Activated T-cell treated with anti-CD3 and anti-CD28 coated beads, Interleukin-2, amount 50 U/mL, for 24 hours (primary cell): ENCODE measurements at regions not wholly inside any gene's neighbourhood (a gene's known extent, or its start where the extent isn't known, plus 50 kb on each side); places are given as distances from the start of the nearest gene placed in this dataset.
"Not testable (repeated sequence)": the region's sequence is repeated elsewhere in the genome, so short reads cannot be mapped to it uniquely, and the experiment has no call there.

Experiments used
- DNase-seq: peaks from one replicate; pipeline ENCODE4 v3.0.0-alpha.2; 2020
- H3K27ac Mint-ChIP-seq: 2 replicates; pipeline ENCODE4 v1.8.0; 2020; ENCODE audit warnings: mild to moderate bottlenecking, mixed read lengths
- H3K27me3 Mint-ChIP-seq: 2 replicates; pipeline ENCODE4 v1.8.0; 2020; ENCODE audit warnings: mixed read lengths
- H3K36me3 Mint-ChIP-seq: 2 replicates; pipeline ENCODE4 v1.8.0; 2020; ENCODE audit warnings: low read depth, mixed read lengths
- H3K4me1 Mint-ChIP-seq: 2 replicates; pipeline ENCODE4 v1.8.0; 2020; ENCODE audit warnings: low read depth, mixed read lengths
- H3K4me3 Mint-ChIP-seq: 2 replicates; pipeline ENCODE4 v1.8.0; 2020; ENCODE audit warnings: mild to moderate bottlenecking, moderate library complexity, mixed read lengths
- H3K9me3 Mint-ChIP-seq: 2 replicates; pipeline ENCODE4 v1.8.0; 2020; ENCODE audit warnings: mixed read lengths

DNA sequence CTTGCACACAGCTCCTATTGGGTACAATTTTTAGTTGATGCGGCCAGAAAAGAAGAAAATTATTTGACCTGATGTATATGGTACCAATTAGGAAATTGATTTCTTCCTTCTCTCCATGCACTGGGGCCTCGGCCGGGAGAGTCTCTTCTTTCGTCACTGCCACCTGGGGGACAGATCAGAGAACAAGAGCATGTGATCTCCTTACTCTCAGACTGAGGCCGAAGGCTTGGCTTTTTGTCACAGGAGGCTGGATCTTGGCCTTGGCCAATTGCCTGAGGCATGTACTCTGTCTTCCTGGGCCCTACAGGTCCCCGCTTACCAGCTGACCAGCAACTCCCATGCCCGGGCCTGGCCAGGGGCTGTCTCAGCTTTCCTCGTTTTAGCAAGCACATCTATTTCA lies 330.3 kb downstream of the KLF13 start:
- H3K4me1 Mint-ChIP-seq, H3K9me3 Mint-ChIP-seq, DNase-seq, H3K27ac Mint-ChIP-seq, H3K36me3 Mint-ChIP-seq, H3K27me3 Mint-ChIP-seq, H3K4me3 Mint-ChIP-seq: not testable (repeated sequence)

- Mint-ChIP-seq H3K36me3 (no peaks in the 10 kb centered on the region), H3K4me1 (no peaks in the 10 kb centered on the region), H3K4me3 (no peak overlapping the region), H3K9me3 (peaks cover 3% of the 10 kb centered on the region), H3K27me3 (peaks cover 10% of the 10 kb centered on the region), H3K27ac (no peak overlapping the region)
- DNase-seq = no peak
These were observed 334.2 kb downstream of the KLF13 start for GRCh38 chr15:31660816-31661215.

GRCh38 chr15:31665732-31666131 lies 339.1 kb downstream of the KLF13 start:
- H3K4me3 Mint-ChIP-seq, H3K27ac Mint-ChIP-seq: not testable (repeated sequence)

DNA sequence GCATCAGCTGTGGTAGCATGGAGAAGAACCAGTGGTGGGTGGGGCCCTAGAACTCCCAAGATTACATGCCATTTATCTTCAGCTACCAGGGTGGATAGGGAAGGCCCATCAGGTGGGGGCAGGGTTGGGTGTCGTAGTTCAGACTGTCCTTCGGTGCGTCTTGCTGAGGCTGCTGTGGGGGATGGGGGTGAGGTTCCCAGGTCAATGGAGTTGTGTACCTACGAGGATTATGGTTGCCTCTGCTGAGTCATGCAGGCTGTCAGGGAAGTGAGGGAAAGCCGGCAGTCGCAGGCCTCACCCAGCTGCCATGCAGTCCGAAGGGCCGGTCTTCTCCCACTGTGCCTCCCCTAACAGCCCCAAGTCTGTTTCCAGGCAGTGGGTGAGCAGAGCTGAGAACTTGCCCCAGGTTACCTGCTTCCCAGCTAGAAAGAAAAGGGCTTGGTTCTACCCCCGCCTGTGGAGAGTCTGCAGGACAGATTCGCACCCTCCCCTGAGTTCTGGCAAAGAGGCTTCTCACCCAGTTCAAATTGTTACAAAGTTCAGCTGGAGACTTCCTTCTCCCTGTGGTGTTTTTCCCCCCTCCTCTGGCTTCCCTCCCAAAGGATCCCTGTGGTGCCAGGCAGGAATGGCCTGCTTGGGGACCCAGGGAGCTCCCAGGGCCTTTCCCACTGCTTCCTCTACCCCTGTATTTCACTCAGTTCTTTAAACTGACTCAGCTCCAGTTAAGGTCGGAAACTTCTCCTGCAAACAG lies 342.7 kb downstream of the KLF13 start:
- H3K9me3 Mint-ChIP-seq, H3K36me3 Mint-ChIP-seq, H3K4me3 Mint-ChIP-seq, H3K27ac Mint-ChIP-seq, DNase-seq, H3K4me1 Mint-ChIP-seq: not testable (repeated sequence)
- peaks cover 44% of the 10 kb centered on the region for H3K27me3 Mint-ChIP-seq

More at GRCh38 chr15:31665732-31666131, 339.1 kb downstream of the KLF13 start:
- H3K9me3 Mint-ChIP-seq, DNase-seq, H3K36me3 Mint-ChIP-seq, H3K4me1 Mint-ChIP-seq: not testable (repeated sequence)
- H3K27me3 Mint-ChIP-seq = peaks cover 35% of the 10 kb centered on the region

DNA sequence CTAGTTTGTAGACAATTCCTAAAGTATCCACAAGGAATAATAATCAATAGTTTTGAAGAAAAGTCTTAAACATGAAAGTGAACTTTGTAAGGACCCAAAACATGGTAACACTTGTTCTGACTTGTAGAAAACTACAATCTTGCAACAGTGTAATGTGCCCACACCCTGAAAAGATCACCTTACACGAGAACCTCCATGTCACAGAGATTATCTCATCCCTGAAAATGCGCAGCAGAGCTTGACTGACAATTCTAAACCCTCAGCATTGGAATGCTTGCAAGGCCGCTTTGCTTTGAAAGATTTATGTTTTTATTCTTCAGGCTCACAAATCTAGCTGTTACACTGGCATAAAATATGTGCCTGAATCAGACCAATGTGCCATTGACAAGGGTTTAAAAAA lies 346.6 kb downstream of the KLF13 start:
- H3K9me3 Mint-ChIP-seq, H3K4me1 Mint-ChIP-seq, H3K4me3 Mint-ChIP-seq, H3K27ac Mint-ChIP-seq, DNase-seq, H3K36me3 Mint-ChIP-seq: not testable (repeated sequence)
- peaks cover 34% of the 10 kb centered on the region for H3K27me3 Mint-ChIP-seq

DNA sequence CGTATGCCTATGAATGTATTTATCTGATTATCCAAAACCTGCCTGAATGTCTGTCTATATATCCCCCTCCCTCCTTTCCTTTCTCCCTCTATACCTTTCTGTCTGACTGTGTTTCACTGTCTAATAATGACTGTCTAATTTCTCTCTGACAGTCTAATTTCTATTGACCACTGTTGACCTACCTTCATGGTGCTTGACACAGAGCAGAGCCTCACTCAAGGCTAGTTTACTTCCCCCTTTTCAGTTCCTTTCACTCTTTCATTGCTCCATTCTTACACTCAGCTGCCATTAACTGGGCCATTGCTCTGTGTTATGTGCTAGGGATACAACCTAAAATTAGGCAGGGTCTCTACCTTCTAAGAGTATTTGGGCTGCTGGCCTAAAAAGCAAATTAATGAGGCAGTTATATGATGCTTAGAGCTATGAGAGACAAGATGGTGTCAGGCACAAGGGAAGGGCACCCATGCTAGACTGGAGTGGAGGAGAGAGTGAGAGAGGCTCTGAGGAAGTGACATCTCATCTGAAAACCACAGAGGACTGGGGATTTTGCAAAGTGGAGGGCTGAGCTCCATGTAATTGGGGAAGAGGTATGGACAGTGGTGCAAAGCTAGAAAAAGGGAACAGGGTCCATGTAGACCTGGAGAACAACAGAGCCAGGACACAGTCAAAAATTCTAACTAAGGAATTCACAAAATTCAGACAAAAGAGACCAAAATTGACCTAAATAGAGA lies 348.6 kb upstream of the CHRNA7 start:
- H3K27ac Mint-ChIP-seq, H3K4me3 Mint-ChIP-seq, H3K9me3 Mint-ChIP-seq, DNase-seq, H3K4me1 Mint-ChIP-seq, H3K27me3 Mint-ChIP-seq, H3K36me3 Mint-ChIP-seq: not testable (repeated sequence)

DNA sequence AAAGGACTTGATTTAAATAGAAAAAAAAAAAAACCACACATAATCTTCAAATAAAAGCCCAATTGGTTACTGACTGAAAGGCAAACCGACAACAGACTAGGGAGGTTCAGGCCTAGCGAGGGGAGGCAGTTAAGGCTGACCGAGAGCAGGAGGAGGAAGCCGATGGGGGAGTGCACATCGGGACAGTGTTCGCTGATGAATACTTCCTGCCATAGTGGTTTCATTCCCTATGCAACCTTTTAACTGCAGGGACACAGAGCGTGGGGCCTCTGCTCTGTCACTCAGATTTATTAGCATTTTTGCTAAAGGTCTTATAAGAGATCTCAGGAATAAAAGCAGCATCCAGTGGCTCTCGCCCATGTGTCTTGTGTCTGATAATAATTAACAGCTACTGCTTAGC lies 343.2 kb upstream of the CHRNA7 start:
- not testable (repeated sequence) for H3K36me3 Mint-ChIP-seq, H3K4me3 Mint-ChIP-seq, H3K9me3 Mint-ChIP-seq, DNase-seq, H3K27ac Mint-ChIP-seq, H3K4me1 Mint-ChIP-seq
- peaks cover 18% of the 10 kb centered on the region for H3K27me3 Mint-ChIP-seq

- not testable (repeated sequence) for DNase-seq, H3K4me3 Mint-ChIP-seq, H3K4me1 Mint-ChIP-seq, H3K27ac Mint-ChIP-seq, H3K27me3 Mint-ChIP-seq, H3K9me3 Mint-ChIP-seq, H3K36me3 Mint-ChIP-seq
These were observed 333.8 kb upstream of the CHRNA7 start for GRCh38 chr15:31696509-31696908.

DNA sequence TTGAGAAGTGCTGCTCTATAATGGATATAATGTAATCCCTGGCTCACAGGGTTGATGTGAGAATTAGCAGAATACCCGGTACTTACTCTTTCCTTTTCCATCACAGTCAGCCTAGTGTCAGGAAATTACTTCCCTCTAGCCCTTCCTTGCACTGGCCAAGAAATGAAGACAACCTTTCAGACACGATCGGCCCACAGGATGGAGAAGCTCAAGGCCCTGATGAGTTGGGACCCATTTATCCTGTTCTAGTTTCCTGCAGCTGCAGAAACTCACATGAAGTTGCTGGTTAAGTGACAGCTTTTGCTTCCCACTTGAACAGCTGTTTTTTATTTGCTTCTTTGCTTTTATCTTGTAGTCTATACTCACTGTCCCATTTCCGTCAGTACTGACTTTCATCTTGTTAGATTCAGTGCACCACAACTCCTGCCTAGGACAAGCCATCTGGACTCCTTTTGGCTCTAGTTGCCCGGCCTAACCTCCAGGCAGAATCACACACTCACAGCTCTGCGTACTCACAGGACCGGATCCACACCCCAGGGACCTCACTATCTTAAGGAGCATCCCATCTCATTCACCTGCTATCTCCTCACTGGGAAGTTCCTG lies 325.1 kb upstream of the CHRNA7 start:
- H3K4me1 Mint-ChIP-seq, H3K4me3 Mint-ChIP-seq, DNase-seq, H3K27ac Mint-ChIP-seq, H3K9me3 Mint-ChIP-seq, H3K27me3 Mint-ChIP-seq, H3K36me3 Mint-ChIP-seq: not testable (repeated sequence)

DNA sequence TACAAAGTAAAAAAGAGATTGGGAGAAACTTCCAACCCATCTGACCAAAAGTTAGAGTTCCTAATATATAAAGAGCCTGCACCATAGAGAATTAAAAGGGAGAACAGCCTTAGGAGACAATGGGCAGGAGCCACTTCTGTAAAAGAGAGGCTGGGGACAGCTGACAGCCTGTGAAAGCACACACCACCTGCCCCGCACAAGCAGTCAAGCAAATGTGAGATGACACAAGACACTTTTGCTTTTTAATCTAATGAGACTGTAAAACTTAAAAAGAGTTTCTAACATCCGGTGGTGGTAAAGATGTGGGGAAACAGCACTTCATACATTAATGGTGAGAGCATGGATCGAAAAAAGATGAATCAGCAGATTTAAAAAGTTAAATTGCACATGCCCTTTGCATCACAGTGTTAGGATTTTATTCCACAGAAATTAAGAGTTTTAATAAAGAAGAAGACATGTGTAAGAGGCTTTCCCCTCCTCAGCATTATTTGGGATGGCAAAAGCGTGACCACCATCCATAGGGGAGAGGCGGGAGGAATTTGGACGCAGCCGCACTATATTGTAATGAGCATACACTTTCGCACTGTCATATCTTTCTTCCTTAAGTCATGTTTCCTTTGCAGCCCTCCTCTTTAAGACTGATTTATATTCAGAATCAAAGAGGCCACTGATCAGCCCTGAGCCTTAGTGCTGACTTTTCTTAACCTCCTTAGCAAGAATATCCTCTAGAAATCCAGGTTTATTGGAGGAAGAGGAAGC lies 322.2 kb upstream of the CHRNA7 start:
- not testable (repeated sequence) for H3K27ac Mint-ChIP-seq

DNA sequence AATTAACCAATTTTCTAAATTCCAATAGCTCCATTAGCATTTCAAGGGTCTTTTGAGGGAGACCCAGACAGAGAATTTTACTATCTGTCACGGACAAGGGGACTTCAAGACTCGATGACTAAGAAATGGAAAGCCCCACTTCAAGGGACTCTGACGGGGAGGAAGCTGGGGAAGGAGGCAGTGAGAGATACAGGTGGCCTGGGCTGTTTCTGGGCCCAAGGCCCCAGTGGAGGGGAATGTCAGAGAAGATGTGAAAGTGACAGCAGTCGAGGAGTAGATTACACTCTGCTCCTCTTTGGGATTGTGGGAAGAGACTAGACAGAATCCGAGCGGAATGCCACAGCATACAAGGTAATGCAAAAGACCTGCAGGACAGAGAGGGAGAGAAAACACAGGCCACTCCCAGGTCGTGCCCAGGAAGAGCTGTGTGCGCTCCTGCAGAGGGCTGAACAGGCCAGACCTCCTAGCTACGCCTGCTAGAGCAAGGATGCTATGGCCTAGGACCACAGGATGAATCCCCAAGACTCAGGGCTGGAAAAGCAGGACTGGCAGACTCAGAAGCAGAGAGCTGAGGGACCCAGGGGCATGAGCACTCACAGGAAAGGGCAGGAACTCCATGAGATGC lies 321.5 kb upstream of the CHRNA7 start:
- H3K27ac Mint-ChIP-seq, H3K4me3 Mint-ChIP-seq, DNase-seq, H3K36me3 Mint-ChIP-seq, H3K4me1 Mint-ChIP-seq, H3K27me3 Mint-ChIP-seq, H3K9me3 Mint-ChIP-seq: not testable (repeated sequence)

More for the DNA sequence above, 322.2 kb upstream of the CHRNA7 start:
- not testable (repeated sequence) for H3K4me3 Mint-ChIP-seq, H3K36me3 Mint-ChIP-seq, H3K4me1 Mint-ChIP-seq, H3K9me3 Mint-ChIP-seq, DNase-seq, H3K27me3 Mint-ChIP-seq

GRCh38 chr15:31709479-31709878 lies 320.8 kb upstream of the CHRNA7 start:
- not testable (repeated sequence) for H3K27me3 Mint-ChIP-seq, H3K36me3 Mint-ChIP-seq, H3K27ac Mint-ChIP-seq, H3K9me3 Mint-ChIP-seq, H3K4me1 Mint-ChIP-seq, DNase-seq, H3K4me3 Mint-ChIP-seq

- not testable (repeated sequence) for H3K4me3 Mint-ChIP-seq, H3K9me3 Mint-ChIP-seq, DNase-seq, H3K4me1 Mint-ChIP-seq, H3K36me3 Mint-ChIP-seq, H3K27ac Mint-ChIP-seq, H3K27me3 Mint-ChIP-seq
These were observed 319.5 kb upstream of the CHRNA7 start for GRCh38 chr15:31710806-31711205.

- H3K27ac Mint-ChIP-seq, DNase-seq, H3K27me3 Mint-ChIP-seq, H3K4me3 Mint-ChIP-seq, H3K4me1 Mint-ChIP-seq, H3K36me3 Mint-ChIP-seq, H3K9me3 Mint-ChIP-seq: not testable (repeated sequence)
These were observed 315.1 kb upstream of the CHRNA7 start for GRCh38 chr15:31715208-31715607.
